PC-3 (cell line): ENCODE measurements at regions not wholly inside any gene's neighbourhood (a gene's known extent, or its start where the extent isn't known, plus 50 kb on each side); places are given as distances from the start of the nearest gene placed in this dataset.

Source experiments
- EZH2 ChIP-seq: fragments of 300-600 bp; sonication (generic); IDR thresholded peaks from one replicate; pipeline ENCODE4 v1.6.1; 2017; ENCODE audit warnings: antibody characterized with exemption, mild to moderate bottlenecking, low read length; ENCODE audit not compliant: unreplicated experiment
- TF ChIP-seq, protein P1 (sequence below): fragments of 300-600 bp; sonication (generic); conservative IDR thresholded peaks from 2 replicates; pipeline ENCODE4 v1.5.1; 2017; ENCODE audit warnings: antibody characterized with exemption, low read depth, mild to moderate bottlenecking, low read length

DNA sequence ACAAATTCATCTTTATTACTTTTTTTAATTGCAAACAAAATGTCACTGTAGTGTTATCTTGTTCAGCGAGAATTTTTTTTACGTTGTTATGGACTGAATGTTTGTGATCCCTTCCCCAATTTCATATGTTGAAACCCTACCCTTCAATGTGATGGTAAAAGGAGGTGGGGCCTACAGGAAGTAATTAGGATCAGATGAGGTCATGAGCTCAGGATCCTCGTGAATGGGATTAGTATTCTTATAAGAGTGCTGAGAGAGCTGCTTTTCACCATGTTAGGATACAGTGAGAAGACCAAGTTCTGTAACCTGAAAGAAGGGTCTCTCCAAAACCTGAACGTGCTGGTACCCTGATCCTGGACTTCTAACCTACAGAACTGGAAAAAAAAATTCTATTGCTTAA, 646.0 kb upstream of the TMPRSS15 start:
- TF ChIP-seq, protein P1, sequence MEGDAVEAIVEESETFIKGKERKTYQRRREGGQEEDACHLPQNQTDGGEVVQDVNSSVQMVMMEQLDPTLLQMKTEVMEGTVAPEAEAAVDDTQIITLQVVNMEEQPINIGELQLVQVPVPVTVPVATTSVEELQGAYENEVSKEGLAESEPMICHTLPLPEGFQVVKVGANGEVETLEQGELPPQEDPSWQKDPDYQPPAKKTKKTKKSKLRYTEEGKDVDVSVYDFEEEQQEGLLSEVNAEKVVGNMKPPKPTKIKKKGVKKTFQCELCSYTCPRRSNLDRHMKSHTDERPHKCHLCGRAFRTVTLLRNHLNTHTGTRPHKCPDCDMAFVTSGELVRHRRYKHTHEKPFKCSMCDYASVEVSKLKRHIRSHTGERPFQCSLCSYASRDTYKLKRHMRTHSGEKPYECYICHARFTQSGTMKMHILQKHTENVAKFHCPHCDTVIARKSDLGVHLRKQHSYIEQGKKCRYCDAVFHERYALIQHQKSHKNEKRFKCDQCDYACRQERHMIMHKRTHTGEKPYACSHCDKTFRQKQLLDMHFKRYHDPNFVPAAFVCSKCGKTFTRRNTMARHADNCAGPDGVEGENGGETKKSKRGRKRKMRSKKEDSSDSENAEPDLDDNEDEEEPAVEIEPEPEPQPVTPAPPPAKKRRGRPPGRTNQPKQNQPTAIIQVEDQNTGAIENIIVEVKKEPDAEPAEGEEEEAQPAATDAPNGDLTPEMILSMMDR: no peak
- TF ChIP-seq EZH2: no peak
